DND-41 (cell line): ENCODE measurements at regions not wholly inside any gene's neighbourhood (a gene's known extent, or its start where the extent isn't known, plus 50 kb on each side); places are given as distances from the start of the nearest gene placed in this dataset.

Experiments
- ATAC-seq: fragments of 200-7000 bp; cut with Tn5 transposase; 3 replicates; pipeline ENCODE4 v1.9.1; 2021; ENCODE audit warnings: low read depth; ENCODE audit not compliant: insufficient read depth
- DNase-seq: peaks from one replicate; pipeline ENCODE4 v3.0.0-alpha.2; 2020
- H2AFZ ChIP-seq: 2 replicates; pipeline ENCODE4 v1.6.0; 2012; ENCODE audit warnings: low read depth, low read length
- H3K27ac ChIP-seq: 2 replicates; pipeline ENCODE4 v1.5.1; 2012; ENCODE audit warnings: low read length, inconsistent platforms
- H3K27me3 ChIP-seq: fragments of 200-600 bp; sonication (generic); 2 replicates; pipeline ENCODE4 v1.6.0; 2012; ENCODE audit warnings: low read length, mild to moderate bottlenecking, inconsistent platforms; ENCODE audit not compliant: insufficient read depth, poor library complexity
- H3K36me3 ChIP-seq: 2 replicates; pipeline ENCODE4 v1.5.1; 2012; ENCODE audit warnings: low read length, inconsistent platforms; ENCODE audit not compliant: insufficient read depth
- H3K4me1 ChIP-seq: 2 replicates; pipeline ENCODE4 v1.5.1; 2012; ENCODE audit warnings: mild to moderate bottlenecking, low read length; ENCODE audit not compliant: insufficient read depth
- H3K4me2 ChIP-seq: 2 replicates; pipeline ENCODE4 v1.6.0; 2012; ENCODE audit warnings: mild to moderate bottlenecking, moderate library complexity, low read length, inconsistent platforms; ENCODE audit not compliant: insufficient read depth
- H3K4me3 ChIP-seq, 2 experiments: fragments of 200-600 bp in 1 of 2; shearing (Covaris generic) in 1 of 2; 2 replicates each; pipeline ENCODE4 v1.5.1; 2012 to 2016; ENCODE audit warnings: inconsistent platforms in 2 of 2, low read length in 2 of 2, mild to moderate bottlenecking in 2 of 2, low read depth in 1 of 2, moderate library complexity in 1 of 2
- H3K79me2 ChIP-seq: 2 replicates; pipeline ENCODE4 v1.6.0; 2012; ENCODE audit warnings: low read length, inconsistent platforms; ENCODE audit not compliant: insufficient read depth
- H3K9ac ChIP-seq: 2 replicates; pipeline ENCODE4 v1.6.0; 2012; ENCODE audit warnings: low read depth, mild to moderate bottlenecking, inconsistent platforms, low read length, moderate library complexity
- H3K9me3 ChIP-seq: 2 replicates; pipeline ENCODE4 v1.5.1; 2012; ENCODE audit warnings: low read length, moderate library complexity, mild to moderate bottlenecking, inconsistent platforms; ENCODE audit not compliant: insufficient read depth, severe bottlenecking
- H4K20me1 ChIP-seq: 2 replicates; pipeline ENCODE4 v1.6.0; 2012; ENCODE audit warnings: low read length; ENCODE audit not compliant: insufficient read depth
- CTCF ChIP-seq: IDR thresholded peaks from 2 replicates; pipeline ENCODE4 v1.5.1; 2012; ENCODE audit warnings: borderline replicate concordance, low read length, moderate library complexity, mild to moderate bottlenecking; ENCODE audit not compliant: poor library complexity, severe bottlenecking; ENCODE audit errors: extremely low read depth
- EZH2 ChIP-seq: IDR thresholded peaks from 3 replicates; pipeline ENCODE4 v1.6.1; 2012; ENCODE audit warnings: borderline replicate concordance, low read depth, mild to moderate bottlenecking, moderate library complexity, low read length, inconsistent platforms; ENCODE audit not compliant: severe bottlenecking

DNA sequence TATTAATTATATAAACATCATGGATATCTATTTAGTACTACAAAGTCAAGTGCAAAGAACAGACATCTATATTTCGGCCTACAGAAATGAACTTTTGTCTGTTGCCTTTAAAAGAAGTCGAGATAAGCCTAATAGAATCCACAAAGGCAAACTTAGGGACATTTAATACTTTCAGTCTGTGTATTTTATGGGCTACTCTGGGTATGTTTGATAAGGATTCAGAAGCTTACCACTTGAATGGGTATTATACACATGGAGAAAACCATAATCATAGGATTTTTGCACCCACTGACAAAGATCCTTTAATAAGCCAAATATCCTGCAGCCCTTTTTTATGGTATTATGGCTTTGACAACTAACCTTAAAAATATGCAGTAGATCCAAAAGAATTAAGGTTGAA, 224.8 kb downstream of the LMO4 start:
- H4K20me1 ChIP-seq: no peaks in the 10 kb centered on the region; the same call in 1 of the 2 replicates
- H3K36me3 ChIP-seq: no peaks in the 10 kb centered on the region
- ATAC-seq: no peak
- TF ChIP-seq EZH2 (no peak), CTCF (no peak)
- H3K4me2 ChIP-seq: no peak overlapping the region
- H2AFZ ChIP-seq: no peak overlapping the region
- H3K27me3 ChIP-seq: no peaks in the 10 kb centered on the region
- H3K79me2 ChIP-seq: no peaks in the 10 kb centered on the region
- no peaks in the 10 kb centered on the region for H3K9me3 ChIP-seq
- H3K4me1 ChIP-seq: no peaks in the 10 kb centered on the region
- H3K27ac ChIP-seq: no peak overlapping the region
- H3K9ac ChIP-seq: no peak overlapping the region
- no peak overlapping the region for H3K4me3 ChIP-seq
- no peak for DNase-seq

GRCh38 chr1:87555366-87555765, 226.7 kb downstream of the LMO4 start:
- Histone ChIP-seq H3K27me3 (no peaks in the 10 kb centered on the region), H3K27ac (no peak overlapping the region), H3K9me3 (no peaks in the 10 kb centered on the region), H3K9ac (no peak overlapping the region), H3K4me1 (no peaks in the 10 kb centered on the region), H3K4me2 (no peak overlapping the region), H3K79me2 (no peaks in the 10 kb centered on the region), H3K36me3 (no peaks in the 10 kb centered on the region), H3K4me3 (no peak overlapping the region), H4K20me1 (no peaks in the 10 kb centered on the region; the same call in 1 of the 2 replicates), H2AFZ (no peak overlapping the region)
- ATAC-seq (no peak), DNase-seq (no peak)
- TF ChIP-seq CTCF (no peak), EZH2 (no peak)

GRCh38 chr1:87556326-87556725, 227.6 kb downstream of the LMO4 start:
- ATAC-seq: no peak
- H3K4me1 ChIP-seq: no peaks in the 10 kb centered on the region
- no peaks in the 10 kb centered on the region for H3K9me3 ChIP-seq
- no peaks in the 10 kb centered on the region; the same call in 1 of the 2 replicates for H4K20me1 ChIP-seq
- H3K79me2 ChIP-seq: no peaks in the 10 kb centered on the region
- no peak overlapping the region for H3K9ac ChIP-seq
- TF ChIP-seq CTCF (no peak), EZH2 (no peak)
- no peak for DNase-seq
- H3K36me3 ChIP-seq: no peaks in the 10 kb centered on the region
- no peak overlapping the region for H3K27ac ChIP-seq
- H3K4me3 ChIP-seq: no peak overlapping the region
- no peaks in the 10 kb centered on the region for H3K27me3 ChIP-seq
- no peak overlapping the region for H3K4me2 ChIP-seq
- H2AFZ ChIP-seq: no peak overlapping the region

- no peaks in the 10 kb centered on the region for H3K36me3 ChIP-seq
- H3K9me3 ChIP-seq: no peaks in the 10 kb centered on the region
- H3K79me2 ChIP-seq: no peaks in the 10 kb centered on the region
- H3K4me1 ChIP-seq: no peaks in the 10 kb centered on the region
- no peaks in the 10 kb centered on the region; the same call in 1 of the 2 replicates for H4K20me1 ChIP-seq
- H3K27me3 ChIP-seq: no peaks in the 10 kb centered on the region
- no peak for TF ChIP-seq CTCF
- TF ChIP-seq EZH2: no peak
- no peak overlapping the region for H3K4me3 ChIP-seq
- no peak overlapping the region for H3K27ac ChIP-seq
- no peak for ATAC-seq
- H3K9ac ChIP-seq: no peak overlapping the region
- DNase-seq: no peak
- H2AFZ ChIP-seq: no peak overlapping the region
- no peak overlapping the region for H3K4me2 ChIP-seq
Measured at GRCh38 chr1:87558921-87559320, 230.2 kb downstream of the LMO4 start.
